NCI-H510A treated with DMSO at 0.1 percent for 48 hours (cell line): ENCODE measurements at regions not wholly inside any gene's neighbourhood (a gene's known extent, or its start where the extent isn't known, plus 50 kb on each side); places are given as distances from the start of the nearest gene placed in this dataset.

Experiments used
- DNase-seq: peaks from one replicate; lab custom pipeline; 2025; lab: John Stamatoyannopoulos, UW

GRCh38 chr11:11756718-11757117, 85.1 kb upstream of the USP47 start:
- DNase-seq = no peak

- DNase-seq = no peak
These were observed 85.9 kb upstream of the USP47 start for GRCh38 chr11:11755871-11756270.

GRCh38 chr11:11752679-11753078, 89.1 kb upstream of the USP47 start:
- DNase-seq = no peak

GRCh38 chr11:11750017-11750878, 91.5 kb upstream of the USP47 start:
- no peak for DNase-seq

- no peak for DNase-seq
These were observed 92.9 kb upstream of the USP47 start for GRCh38 chr11:11748706-11749365.

GRCh38 chr11:11747570-11747969, 94.2 kb upstream of the USP47 start:
- DNase-seq = no peak

GRCh38 chr11:11746449-11746848, 95.3 kb upstream of the USP47 start:
- no peak for DNase-seq

GRCh38 chr11:11743216-11743615, 98.6 kb upstream of the USP47 start:
- no peak for DNase-seq

GRCh38 chr11:11742486-11742885, 99.3 kb upstream of the USP47 start:
- no peak for DNase-seq

- DNase-seq = no peak
These were observed 100.9 kb upstream of the USP47 start for GRCh38 chr11:11740836-11741235.

- DNase-seq = no peak
These were observed 101.6 kb upstream of the USP47 start for GRCh38 chr11:11740073-11740702.

GRCh38 chr11:11738370-11738769, 103.4 kb upstream of the USP47 start:
- DNase-seq = no peak

- DNase-seq = no peak
These were observed 106.2 kb upstream of the USP47 start for GRCh38 chr11:11735586-11735985.

- DNase-seq = no peak
These were observed 108.5 kb upstream of the USP47 start for GRCh38 chr11:11733246-11733747.

GRCh38 chr11:11732116-11732515, 109.7 kb upstream of the USP47 start:
- no peak for DNase-seq

- DNase-seq = peak; percentile 52
These were observed 109.7 kb upstream of the GALNT18 start for GRCh38 chr11:11731311-11732083.

- DNase-seq = no peak
These were observed 106.6 kb upstream of the GALNT18 start for GRCh38 chr11:11728386-11728785.

GRCh38 chr11:11725438-11725837, 103.6 kb upstream of the GALNT18 start:
- DNase-seq = no peak

- DNase-seq = no peak
These were observed 103.2 kb upstream of the GALNT18 start for GRCh38 chr11:11724994-11725393.

GRCh38 chr11:11722861-11723260, 101.1 kb upstream of the GALNT18 start:
- no peak for DNase-seq

GRCh38 chr11:11722246-11722645, 100.4 kb upstream of the GALNT18 start:
- DNase-seq = no peak

- no peak for DNase-seq
These were observed 96.7 kb upstream of the GALNT18 start for GRCh38 chr11:11718511-11718910.
